Breast epithelium (tissue), 4 donors: ENCODE measurements at regions not wholly inside any gene's neighbourhood (a gene's known extent, or its start where the extent isn't known, plus 50 kb on each side); places are given as distances from the start of the nearest gene placed in this dataset.

Experiments
- DNase-seq, 2 donors: peaks; one replicate each; pipeline ENCODE4 v3.0.0-alpha.2; 2019; ENCODE audit warnings: low spot score in 2 of 2
- H3K27ac ChIP-seq, 2 donors: fragments of 200-600 bp; sonication (generic) in 1 of 2; one replicate each; pipeline ENCODE4 v1.5.1; 2016 to 2019; ENCODE audit warnings: mild to moderate bottlenecking in 1 of 2
- H3K27me3 ChIP-seq, 2 donors: fragments of 200-600 bp; sonication (generic) in 1 of 2; one replicate each; pipeline versions ENCODE4 v1.5.1 to v1.6.0; 2017 to 2019; ENCODE audit warnings: control low read depth in 1 of 2, mild to moderate bottlenecking in 1 of 2
- H3K36me3 ChIP-seq: fragments of 200-600 bp; one replicate; pipeline ENCODE4 v1.5.1; 2019
- H3K4me1 ChIP-seq, 2 donors: fragments of 200-600 bp; sonication (generic); one replicate each; pipeline ENCODE4 v1.5.1; 2016 to 2019; ENCODE audit warnings: control low read depth in 1 of 2
- H3K4me3 ChIP-seq, 3 donors: fragments of 200-600 bp; sonication (generic); 1 replicate in 2 of 3; 2 replicates in 1 of 3; pipeline ENCODE4 v1.5.1; 2016 to 2019; ENCODE audit warnings: mild to moderate bottlenecking in 3 of 3, moderate library complexity in 2 of 3
- H3K9me3 ChIP-seq, 2 donors: fragments of 200-600 bp; sonication (generic) in 1 of 2; one replicate each; pipeline ENCODE4 v1.5.1; 2016 to 2019; ENCODE audit warnings: control low read depth in 1 of 2
- CTCF ChIP-seq, 3 donors: fragments of 450-650 bp; IDR thresholded peaks; one replicate each; pipeline ENCODE4 v1.5.1; 2016 to 2017; ENCODE audit warnings: antibody characterized with exemption in 3 of 3, mild to moderate bottlenecking in 3 of 3, moderate library complexity in 3 of 3
- POLR2A ChIP-seq: fragments of 450-650 bp; IDR thresholded peaks from one replicate; pipeline ENCODE4 v1.6.1; 2016; ENCODE audit warnings: antibody characterized with exemption, mild to moderate bottlenecking, moderate library complexity
- POLR2AphosphoS5 ChIP-seq, 3 donors: sonication (generic); formaldehyde crosslinking; IDR thresholded peaks; one replicate each; pipeline ENCODE4 v1.6.1; 2017; ENCODE audit warnings: antibody characterized with exemption in 3 of 3
- intact Hi-C: fragments of 100-400 bp; cut with DNase I; formaldehyde crosslinking; loops from one replicate; pipeline ENCODE4 v1.15.1; 2023; ENCODE audit warnings: low total_unique reads

- Histone ChIP-seq H3K27ac (no peak overlapping the region), H3K4me1 (no peaks in the 10 kb centered on the region), H3K36me3 (no peaks in the 10 kb centered on the region), H3K27me3 (no peaks in the 10 kb centered on the region), H3K9me3 (no peaks in the 10 kb centered on the region), H3K4me3 (no peak overlapping the region)
- no peak for DNase-seq
- TF ChIP-seq POLR2A (no peak), CTCF (IDR thresholded peaks at IDR 0.05) (no peak), POLR2AphosphoS5 (IDR thresholded peaks at IDR 0.05) (no peak)
- intact Hi-C loops = no loop called here
Measured at GRCh38 chr11:111183706-111184105, 61.8 kb upstream of the POU2AF2 start.

GRCh38 chr11:111179184-111179910 is 66.2 kb upstream of the POU2AF2 start:
- DNase-seq = no peak
- no peak overlapping the region for H3K27ac ChIP-seq
- no peaks in the 10 kb centered on the region for H3K36me3 ChIP-seq
- H3K9me3 ChIP-seq = no peaks in the 10 kb centered on the region
- no peak overlapping the region for H3K4me3 ChIP-seq
- H3K27me3 ChIP-seq = no peaks in the 10 kb centered on the region
- TF ChIP-seq POLR2AphosphoS5 (IDR thresholded peaks at IDR 0.05) (no peak), CTCF (IDR thresholded peaks at IDR 0.05) (no peak), POLR2A (no peak)
- no peaks in the 10 kb centered on the region for H3K4me1 ChIP-seq
- intact Hi-C loops = no loop called here

DNA sequence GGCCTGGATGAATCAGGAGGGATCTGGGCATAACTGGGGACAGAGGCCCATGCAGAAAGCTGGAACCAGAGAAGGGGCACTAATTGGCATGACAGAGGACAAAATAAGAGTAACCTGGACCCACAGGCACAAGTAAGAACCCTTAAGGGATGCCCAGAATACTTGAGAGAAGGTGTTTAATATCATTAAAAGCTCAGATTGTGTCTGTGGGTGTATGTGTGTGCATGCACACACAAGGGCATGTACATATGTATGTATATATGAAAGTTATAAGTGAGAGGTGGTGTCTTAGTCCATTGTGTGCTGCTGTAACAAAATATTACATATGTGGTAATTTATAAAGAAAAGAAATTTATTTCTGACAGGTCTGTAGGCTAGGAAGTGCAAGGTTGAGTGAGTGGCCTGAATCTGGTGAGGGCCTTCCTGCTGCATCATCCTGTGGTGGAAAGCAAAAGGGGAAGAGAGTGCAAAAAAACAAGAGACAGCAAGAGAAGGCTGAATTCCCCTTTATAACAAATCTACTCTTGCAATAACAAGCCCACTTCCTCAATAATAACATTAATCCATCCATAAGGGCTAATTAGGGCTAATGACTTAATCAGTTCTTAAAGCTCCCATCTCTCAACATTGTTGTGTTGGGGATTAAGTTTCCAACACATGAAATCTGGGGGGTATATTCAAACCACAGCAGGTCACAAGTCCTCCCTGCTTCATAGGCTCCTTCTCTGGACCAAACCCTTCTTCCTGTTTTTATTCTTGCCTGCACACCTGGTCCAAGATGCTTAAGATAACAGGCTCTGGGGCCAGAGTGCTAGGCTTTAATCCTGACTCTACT is 68.3 kb upstream of the POU2AF2 start:
- no peak overlapping the region for H3K27ac ChIP-seq
- H3K4me1 ChIP-seq = no peaks in the 10 kb centered on the region
- H3K9me3 ChIP-seq = no peaks in the 10 kb centered on the region
- no peak for DNase-seq
- no peaks in the 10 kb centered on the region for H3K36me3 ChIP-seq
- intact Hi-C loops = no loop called here
- H3K27me3 ChIP-seq = no peaks in the 10 kb centered on the region
- TF ChIP-seq CTCF (IDR thresholded peaks at IDR 0.05) (no peak), POLR2AphosphoS5 (IDR thresholded peaks at IDR 0.05) (no peak), POLR2A (no peak)
- H3K4me3 ChIP-seq = no peak overlapping the region

GRCh38 chr11:111176603-111177002 is 68.9 kb upstream of the POU2AF2 start:
- intact Hi-C loops = no loop called here
- Histone ChIP-seq H3K9me3 (no peaks in the 10 kb centered on the region), H3K4me1 (no peaks in the 10 kb centered on the region), H3K27ac (no peak overlapping the region), H3K36me3 (no peaks in the 10 kb centered on the region), H3K27me3 (no peaks in the 10 kb centered on the region), H3K4me3 (no peak overlapping the region)
- TF ChIP-seq POLR2AphosphoS5 (IDR thresholded peaks at IDR 0.05) (no peak), POLR2A (no peak), CTCF (IDR thresholded peaks at IDR 0.05) (no peak)
- no peak for DNase-seq

DNA sequence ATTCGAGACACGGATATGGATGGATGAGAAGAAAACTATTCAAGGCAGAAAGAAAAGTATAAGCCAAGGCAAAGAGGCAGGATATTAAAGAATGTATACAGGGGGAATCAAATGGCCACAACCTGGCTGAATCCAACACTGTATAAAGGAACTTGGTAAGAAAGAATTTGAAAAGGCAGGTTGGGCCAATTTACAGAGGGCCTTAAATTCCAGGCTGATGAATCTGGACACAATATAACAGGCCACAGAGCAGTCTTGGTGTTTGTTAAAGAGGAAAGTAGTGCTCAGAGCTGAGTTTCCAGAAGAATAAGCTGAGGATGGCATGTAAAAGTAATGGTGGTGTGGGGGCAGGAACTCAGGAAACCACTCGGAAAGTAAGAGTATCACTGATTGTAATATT is 72.3 kb upstream of the POU2AF2 start:
- no peak overlapping the region for H3K4me3 ChIP-seq
- TF ChIP-seq POLR2AphosphoS5 (IDR thresholded peaks at IDR 0.05) (no peak), POLR2A (no peak), CTCF (IDR thresholded peaks at IDR 0.05) (no peak)
- H3K36me3 ChIP-seq = no peaks in the 10 kb centered on the region
- H3K27ac ChIP-seq = no peak overlapping the region
- no peaks in the 10 kb centered on the region for H3K4me1 ChIP-seq
- peaks cover 0 to 3% of the 10 kb centered on the region in 2 donors for H3K9me3 ChIP-seq
- DNase-seq = no peak
- H3K27me3 ChIP-seq = no peaks in the 10 kb centered on the region
- intact Hi-C loops = no loop called here
